Uterus (tissue), 2 donors: ENCODE measurements at regions not wholly inside any gene's neighbourhood (a gene's known extent, or its start where the extent isn't known, plus 50 kb on each side); places are given as distances from the start of the nearest gene placed in this dataset.

Source experiments
- CTCF ChIP-seq, 4 experiments: fragments of 200-600 bp in 2 of 4; fragments of 450-650 bp in 2 of 4; sonication (generic) in 2 of 4; IDR thresholded peaks; one replicate each; pipeline ENCODE4 v1.5.1; 2016 to 2019; ENCODE audit warnings: antibody characterized with exemption in 4 of 4, mild to moderate bottlenecking in 2 of 4, moderate library complexity in 1 of 4
- POLR2A ChIP-seq, 2 donors: fragments of 450-650 bp; IDR thresholded peaks; one replicate each; pipeline ENCODE4 v1.6.1; 2016; ENCODE audit warnings: antibody characterized with exemption in 2 of 2, mild to moderate bottlenecking in 1 of 2, moderate library complexity in 1 of 2

GRCh38 chr9:107874591-107875369 is 385.2 kb upstream of the KLF4 start:
- no peak for TF ChIP-seq CTCF (IDR thresholded peaks at IDR 0.05)
- TF ChIP-seq POLR2A (IDR thresholded peaks at IDR 0.05) = no peak
